NCI-H187 (cell line): ENCODE measurements at regions not wholly inside any gene's neighbourhood (a gene's known extent, or its start where the extent isn't known, plus 50 kb on each side); places are given as distances from the start of the nearest gene placed in this dataset.

ENCODE experiments used
- DNase-seq, 2 experiments: peaks; one replicate each; lab custom pipeline; 2025; lab: John Stamatoyannopoulos, UW

DNA sequence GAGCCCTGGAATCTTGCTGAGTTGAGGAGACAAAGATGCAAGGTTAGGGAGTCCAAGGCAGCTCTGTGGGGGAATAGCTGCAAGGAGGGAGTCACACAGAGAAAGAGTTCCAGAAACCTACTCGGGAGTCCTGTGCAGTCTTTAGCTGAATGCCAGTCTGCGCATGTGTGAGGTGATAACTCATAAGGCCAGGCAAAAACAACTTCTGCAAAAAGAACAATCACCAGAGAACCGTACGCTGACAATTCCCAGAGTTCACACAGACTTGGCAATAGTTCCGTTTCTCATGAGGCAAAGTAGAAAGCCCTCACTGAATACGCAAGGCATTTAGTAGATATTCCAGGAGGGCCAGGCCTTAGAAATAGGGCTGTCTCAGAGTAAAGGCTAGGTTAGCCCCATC lies 135.2 kb upstream of the TAB2 start:
- no peak for DNase-seq

DNA sequence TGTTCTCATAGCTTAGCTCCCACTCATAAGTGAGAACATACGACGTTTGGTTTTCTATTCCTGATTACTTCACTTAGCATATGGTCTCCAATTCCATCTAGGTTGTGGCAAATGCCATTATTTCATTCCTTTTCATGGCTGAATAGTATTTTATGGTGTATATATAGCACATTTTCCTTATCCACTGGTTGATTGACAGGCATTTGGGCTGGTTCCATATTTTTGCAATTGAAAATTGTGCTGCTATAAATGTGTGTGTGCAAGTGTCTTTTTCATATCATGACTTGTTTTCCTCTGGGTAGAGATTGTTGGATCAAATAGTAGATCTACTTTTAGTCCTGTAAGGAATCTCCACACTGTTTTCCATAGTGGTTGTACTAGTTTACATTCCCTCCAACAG lies 133.0 kb upstream of the TAB2 start:
- no peak for DNase-seq

DNA sequence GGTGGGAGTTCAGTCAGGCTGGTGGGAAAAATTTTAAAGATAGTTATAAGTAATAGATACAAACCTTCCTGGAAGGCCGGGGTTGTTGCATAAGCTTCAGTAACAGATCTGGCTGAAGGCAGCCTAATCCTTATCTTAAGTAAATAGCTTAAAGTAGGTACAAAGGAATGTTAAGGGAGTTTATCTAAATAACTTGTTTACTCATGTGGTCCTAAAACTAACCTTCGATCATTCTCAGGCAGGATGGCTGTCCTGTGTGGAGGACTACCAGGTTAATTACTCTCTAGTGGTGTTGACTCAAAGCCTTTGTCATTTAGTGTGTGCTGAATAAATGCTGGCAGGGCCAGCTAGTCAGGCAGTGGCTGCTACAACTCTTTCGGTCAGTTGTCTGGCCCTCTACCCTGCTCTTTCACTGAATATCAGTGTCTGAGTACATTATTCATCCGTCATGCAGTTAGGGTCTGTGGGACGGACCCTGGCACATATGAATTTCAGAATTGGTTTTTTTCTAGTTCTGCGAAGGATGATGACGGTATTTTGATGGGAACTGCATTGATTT lies 131.6 kb upstream of the TAB2 start:
- no peak for DNase-seq

DNA sequence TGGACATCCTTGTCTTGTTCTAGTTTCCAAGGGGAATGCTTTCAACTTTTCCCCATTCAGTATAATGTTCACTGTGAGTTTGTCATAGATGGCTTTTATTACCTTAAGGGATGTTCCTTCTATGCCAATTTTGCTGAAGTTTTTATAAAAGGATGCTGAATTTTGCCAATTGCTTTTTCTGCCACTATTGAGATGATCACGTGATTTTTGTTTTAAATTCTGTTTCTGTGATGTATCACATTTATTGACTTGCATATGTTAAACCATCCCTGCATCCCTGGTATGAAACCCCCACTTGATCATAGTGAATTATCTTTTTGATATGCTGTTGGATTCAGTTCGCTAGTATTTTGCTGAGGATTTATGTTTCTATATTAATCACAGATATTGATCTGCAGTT lies 130.6 kb upstream of the TAB2 start:
- no peak for DNase-seq

DNA sequence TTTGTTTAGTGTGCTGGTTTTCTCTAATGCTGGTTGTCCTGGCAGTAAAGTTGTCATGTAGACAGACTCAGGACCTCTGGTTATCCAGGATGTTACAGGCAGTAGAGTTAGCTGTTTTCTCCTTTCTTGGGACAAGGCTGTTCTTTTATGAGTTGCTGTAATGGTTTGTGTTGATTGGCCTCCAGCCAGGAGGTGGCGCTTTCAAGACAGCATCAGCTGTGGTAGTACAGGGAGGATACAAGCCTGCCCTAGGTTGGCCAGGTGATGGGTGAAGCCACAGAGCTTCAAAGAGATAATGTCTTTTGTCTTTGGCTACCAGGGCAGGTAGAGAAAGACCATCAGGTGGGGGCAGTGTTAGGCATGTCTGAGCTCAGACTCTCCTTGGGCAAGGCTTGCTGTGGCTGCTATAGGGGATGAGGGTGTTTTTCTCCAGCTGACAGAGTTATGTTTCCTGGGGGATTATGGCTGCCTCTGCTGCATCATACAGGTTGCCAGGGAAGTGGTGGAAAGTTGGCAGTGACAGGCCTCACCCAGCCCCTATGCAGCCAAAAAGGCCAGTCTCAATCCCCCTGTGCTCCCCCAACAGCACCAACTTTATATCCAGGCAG lies 127.2 kb upstream of the TAB2 start:
- DNase-seq: no peak

DNA sequence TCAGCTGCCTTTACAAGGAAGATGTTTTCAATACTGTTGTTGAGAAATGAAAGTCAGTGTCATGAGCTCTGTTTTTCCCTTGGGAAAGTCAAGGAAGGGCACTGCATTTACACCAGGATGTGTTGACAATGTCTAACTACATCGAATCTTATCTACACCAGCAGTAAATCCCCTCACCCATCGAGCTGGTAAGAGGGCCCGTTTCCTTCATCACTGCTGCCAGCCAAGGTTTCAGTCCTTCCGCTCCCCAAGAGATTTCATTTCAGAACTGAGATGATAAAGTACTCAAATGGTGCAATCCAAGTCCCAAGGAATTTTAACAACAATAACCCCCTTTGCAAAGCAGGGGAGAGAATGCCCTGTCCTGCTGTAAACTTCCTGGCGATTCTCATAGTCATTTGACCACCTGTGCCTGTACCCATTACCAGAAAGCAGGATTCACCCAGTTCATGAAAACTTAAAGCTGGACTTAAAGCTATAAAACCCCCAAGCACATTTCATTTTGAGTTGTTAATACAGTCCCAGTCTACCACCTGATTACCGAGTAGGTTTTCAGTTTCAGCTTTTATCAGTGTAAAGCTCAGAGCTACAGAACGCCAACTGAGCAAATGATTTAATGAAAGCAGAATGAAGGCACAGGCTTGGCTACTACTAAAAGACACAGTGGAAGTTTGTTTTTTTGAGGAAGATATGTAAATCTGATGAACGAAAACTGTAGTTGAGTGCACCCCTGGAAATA lies 122.5 kb upstream of the TAB2 start:
- DNase-seq: no peak

DNA sequence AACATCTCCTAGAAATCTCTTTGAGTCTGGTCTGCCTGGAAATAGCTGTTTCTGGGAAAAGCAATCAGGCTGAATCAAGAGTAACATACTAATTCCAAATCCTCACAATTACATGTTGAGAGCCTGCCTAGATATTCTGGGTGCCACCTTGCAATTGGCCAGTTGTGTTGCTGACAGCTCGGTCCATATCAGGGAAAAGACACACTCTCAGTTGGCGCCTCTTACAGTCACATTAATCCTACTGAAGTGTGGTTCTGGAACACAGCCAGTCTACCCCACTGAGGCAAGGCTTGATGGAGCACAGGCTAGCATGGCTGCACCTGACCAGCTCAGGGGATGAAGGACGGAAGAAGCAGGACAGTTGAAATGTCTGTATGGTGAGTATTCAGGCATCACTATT lies 121.4 kb upstream of the TAB2 start:
- DNase-seq: no peak

DNA sequence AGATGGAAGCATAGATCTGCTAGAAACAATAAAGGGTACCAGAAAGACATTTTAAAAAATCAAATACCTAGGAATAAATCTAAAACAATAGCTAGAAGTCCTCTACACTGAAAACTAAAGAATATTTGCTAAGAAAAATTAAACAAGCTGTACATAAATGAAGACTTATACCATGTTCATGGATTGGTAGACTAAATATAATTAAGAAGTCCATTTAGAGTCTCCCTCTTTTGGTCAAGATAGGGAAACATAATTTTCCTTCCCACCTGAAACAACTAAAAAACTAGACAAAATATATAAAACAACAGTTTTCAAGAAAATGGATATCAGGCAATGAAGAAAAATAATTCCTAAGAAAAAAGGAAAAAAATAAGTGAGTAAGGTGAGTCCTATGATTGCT lies 120.0 kb upstream of the TAB2 start:
- DNase-seq: no peak

DNA sequence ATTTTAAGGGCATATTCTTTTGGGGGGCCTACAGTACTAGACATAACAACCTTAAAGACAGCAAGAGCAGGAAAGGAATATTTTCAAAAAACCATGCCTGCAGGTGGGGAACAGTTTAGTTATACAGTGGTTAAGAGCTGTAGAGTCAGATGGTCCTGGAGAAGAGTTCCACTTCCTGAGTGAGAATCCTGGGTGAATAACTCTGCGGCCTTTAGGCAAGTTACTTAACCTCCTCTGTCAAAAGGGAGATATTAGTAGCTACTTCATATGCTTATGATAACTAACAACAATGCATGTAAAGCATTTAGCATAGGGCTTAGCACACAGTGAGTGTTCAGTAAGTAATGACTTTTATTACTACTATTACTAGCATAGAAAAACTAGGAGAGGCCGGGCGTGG lies 119.2 kb upstream of the TAB2 start:
- DNase-seq: no peak

DNA sequence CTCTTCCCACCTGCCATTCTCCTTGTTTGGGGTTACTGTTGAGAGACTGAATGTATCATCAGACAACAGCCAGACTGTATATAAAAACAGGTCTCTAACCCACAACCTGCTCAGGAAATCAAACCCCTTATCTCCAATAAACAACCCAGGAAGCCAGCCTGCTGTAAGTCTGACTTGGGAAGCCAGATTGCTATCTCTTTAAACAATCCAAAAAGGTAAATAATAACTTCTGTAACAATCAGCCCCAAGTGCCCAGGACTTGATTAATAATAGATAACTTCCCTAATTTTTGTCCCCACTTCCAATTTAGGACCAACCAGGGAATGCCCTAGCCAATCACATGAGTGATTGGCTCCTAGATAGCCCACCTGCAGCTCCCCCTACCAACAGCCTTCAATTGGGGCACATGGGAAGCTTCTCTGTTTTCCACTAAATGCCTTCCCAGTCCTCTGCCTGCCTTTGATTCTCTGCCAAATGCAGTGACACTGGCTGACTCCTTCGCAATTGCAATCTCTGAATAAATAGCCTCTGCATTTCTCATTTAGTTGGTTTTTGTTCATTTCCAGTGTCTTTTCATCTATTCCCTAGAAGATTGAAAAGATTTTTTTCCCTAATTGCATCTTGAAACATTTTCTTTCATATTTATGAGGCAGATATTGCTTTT lies 117.1 kb upstream of the TAB2 start:
- DNase-seq: no peak

DNA sequence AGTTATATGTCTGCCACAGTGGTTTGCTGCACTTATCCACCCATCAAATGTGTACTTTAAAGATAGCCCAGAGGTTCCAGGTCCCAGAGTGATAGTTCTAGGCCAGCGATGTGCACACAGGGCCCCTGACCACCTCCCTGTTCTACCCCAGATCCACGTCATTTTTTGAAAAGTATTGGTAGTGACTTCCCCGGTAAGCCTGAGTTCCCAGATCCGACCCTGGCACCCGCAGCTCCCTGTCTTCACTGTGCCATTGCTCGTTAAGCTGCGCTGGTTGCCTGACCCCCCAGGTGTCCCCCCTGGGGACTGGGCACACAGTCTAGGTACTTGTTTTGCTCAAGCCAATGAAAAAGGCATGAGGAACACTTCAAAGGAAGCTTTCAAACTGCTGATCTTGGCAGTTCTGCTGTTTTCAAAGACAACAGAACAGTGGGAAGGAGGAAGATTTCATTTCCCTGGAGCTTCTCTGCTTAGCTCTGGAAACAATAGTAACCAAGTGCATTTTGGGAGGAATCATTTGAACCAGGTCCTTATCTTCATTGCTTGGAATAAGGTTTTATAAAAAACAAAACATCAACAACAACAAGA lies 116.3 kb upstream of the TAB2 start:
- DNase-seq: no peak

DNA sequence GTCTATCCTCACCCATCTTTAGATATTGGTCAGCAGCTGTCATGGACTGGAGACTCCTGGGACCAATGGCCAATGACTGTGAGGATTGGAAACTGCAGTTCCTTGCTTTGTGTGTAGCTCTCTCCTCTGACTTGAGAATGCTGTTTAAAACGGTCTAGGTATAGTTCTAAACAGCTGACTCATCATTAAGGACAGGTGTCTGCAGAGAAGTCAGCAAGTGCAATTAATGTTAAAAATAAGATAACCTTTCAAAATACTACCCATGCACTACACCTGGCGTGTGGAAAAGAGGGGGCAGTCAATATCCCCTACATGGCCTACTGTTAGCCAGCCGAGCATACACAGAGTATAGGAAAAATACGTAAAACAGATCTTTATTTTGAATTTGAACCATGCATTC lies 115.4 kb upstream of the TAB2 start:
- DNase-seq: no peak

DNA sequence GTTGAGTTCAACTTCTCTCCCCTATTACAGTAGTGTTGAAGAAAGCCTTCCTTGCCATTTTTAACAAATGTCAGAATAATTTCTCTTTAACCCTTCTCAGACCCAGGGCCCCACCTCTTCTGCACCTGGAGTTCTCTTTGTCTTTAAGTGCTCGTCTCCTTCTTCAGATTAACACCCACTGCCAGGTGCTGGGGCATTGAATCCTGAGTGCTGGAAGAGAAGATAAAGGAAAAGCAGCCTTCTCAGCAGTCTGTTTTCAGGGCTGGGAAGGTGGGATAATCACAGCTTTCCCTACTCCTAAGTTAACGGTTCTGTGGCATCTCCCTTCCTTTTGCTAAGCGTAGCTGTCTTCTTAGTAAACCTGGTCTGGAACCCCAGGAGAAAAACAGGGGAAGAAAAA lies 114.6 kb upstream of the TAB2 start:
- DNase-seq: no peak

DNA sequence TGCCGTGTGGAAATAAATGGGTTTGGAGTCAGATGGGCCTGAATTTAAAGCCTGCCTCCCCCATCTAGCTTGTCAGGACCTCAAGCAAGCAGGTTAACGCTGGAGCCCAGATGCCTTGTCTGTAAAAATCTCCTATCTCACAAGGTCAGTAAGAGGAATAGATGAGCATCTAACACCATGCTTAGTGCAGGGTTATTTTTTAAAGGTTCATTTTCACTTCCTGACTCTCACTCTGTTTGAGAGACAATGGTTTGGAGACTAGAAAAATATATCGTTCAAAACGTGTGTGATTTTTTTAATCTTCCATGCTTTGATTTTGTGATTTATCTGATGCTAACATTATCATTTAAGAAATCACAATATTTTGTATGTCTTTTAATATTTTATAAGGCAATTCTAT lies 114.0 kb upstream of the TAB2 start:
- no peak for DNase-seq

DNA sequence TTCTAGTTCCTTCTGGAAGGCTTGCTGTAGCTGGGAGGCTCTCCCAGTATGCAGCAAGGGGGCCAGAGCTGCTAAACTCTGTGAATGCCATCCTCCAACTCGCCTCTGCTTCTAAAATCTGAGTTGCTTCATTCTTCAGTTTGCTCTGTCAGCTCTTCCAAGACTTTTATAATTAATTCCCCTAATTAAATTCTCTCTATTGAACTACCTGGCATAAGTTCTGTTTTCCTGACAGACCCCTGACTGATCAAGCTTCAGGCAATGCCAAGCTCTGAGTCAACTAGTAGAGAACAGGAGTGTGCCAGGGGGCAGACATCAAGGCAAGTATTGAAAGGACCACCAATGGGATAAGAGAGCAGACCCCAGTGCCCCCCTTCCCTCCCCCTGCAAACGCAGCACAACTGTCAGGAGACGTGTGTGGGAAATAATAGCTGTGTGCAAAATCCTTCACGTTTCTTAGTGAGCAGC lies 109.3 kb upstream of the TAB2 start:
- DNase-seq: no peak

DNA sequence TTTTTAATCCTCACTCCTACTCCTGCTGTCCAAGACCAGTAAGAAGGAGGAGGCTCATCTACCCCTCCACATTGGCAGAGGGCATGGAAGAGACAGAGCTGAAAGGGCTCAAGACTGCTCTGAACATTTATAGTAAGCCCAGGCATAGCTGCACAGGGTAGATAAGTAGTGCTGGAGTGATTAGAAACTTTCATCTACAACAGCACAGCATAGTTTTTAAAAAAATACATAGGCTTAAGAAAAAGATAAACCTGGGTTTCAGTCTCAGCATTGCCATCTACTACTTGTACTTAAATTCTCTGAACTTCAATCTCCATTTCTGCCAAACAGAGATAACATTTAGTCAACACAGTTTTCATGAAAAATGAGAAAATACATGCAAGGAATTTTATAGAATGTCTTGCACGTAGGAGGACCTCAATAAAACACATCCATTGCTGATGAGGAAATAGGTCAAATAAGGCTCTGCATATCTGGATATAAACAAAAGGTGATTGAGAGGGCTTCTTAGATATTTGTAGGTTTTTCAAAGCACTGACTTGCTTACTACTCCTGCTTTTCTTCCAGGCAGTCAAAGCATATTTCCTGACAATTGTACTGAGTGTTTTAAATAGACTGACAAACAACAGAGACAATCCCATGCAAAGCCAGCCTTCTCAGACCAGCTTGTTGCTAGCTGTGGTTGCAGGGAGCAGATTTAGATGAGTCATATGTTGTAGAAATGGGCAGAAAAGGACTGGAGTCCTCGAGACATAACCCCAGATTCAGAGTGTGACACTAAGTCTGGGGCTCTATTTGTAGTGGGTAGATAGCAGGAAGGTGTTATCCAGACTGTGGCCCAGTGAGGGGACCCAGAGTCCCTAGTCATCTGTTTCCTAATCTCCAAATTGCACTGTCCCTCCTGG lies 107.4 kb upstream of the TAB2 start:
- DNase-seq: no peak

DNA sequence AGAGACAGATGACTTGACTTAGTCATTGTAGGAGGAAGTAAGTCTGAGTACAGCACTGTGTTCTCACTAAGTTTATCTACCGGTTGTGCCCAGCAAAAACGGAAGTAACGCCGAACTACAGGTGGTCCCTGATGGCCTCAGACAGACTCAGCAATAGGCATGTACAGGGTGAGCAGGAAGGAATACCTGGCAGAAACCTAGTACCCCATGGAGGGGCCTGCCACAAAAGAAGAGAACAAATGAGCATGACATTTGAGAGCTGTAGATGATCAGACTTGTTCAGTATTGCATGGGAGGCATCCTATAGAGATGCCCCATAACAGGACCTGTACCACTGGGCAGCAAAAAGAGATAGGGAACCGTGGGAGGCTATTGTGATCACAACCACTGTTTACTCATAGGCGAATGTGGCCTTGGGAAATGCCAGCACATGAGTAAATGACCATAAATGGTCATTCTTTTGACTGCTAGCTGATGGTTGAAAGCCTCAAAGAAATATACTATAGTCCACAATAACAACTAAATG lies 106.4 kb upstream of the TAB2 start:
- no peak for DNase-seq

DNA sequence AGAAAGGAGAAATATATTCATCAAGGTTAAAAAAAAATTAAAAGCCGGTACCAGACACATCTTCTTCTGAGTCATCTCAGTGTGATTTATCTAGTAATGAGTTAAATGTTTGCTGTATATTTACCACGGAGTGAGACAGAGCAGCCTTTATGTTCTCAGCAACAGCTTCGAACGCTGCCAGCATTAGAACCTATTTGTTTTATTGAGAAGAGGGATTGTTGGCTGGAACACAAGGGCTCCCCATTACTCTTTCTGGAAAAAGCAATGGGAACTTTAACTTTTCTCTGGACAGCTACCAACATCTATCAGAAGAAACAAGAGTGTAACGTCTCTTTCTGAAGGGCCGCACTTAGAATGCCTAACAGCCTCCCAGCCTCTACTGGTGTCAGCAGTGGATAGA lies 105.3 kb upstream of the TAB2 start:
- DNase-seq: no peak

DNA sequence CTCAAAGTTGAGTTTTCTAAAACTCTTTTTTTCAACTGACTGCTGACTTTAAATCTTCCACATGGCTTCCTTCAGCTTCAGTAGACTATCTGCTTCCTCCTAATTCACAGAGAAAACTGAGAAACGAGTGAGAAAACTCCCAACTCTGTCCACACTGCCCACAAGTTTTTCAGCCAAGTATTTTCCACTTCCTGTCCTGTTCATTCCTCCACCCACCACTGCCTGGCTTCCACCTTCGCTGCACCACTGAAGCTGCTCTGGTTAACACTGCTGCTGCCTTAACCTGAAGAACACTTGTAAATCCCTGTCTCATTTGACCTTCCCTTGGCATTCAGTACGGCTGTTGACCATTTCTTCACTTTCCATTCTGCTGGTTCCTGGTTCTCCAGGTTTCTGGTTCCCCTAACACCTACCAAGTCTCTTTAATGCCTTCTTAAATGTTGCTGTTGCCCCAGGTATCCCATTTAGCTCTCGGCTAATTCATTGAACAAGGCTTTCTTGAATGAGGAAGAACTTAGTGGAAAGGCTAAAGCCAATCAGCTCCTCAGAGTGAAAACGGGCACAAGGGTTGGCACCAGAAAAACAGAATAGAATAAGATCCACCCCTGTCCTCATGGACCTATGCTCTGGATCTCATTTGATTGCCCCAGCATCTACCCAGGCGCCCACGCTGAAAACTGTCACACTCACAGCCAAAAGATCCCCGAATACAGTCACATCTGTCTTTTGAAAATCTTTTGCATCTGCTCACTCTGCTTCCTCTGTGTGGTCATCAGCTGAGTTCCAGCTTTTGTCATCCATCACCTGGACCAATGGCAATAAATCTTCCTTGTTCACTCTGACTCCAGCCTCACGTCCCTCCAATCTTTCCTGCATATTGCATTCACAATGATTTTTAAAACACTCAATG lies 104.4 kb upstream of the TAB2 start:
- DNase-seq: no peak

DNA sequence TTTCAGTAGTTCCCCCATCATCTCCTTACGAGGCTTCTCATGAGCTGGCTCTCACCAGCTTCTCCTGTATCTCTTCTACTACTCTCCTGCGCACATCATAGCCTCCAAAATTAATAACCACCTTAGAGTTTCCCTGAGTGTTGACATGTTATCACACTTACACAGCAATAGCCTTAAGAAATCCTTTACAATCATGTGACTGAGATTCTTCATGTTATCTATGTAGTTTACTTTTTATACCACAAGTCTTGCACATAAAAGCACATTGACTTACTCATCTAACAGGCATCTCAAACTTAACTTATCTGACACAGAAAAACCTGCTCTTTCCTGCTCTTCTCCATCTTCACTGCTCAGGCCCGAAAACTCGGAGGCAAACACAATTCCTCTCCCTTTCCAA lies 103.7 kb upstream of the TAB2 start:
- no peak for DNase-seq
